ENCODE measurements at regions not wholly inside any gene's neighbourhood (a gene's known extent, or its start where the extent isn't known, plus 50 kb on each side); places are given as distances from the start of the nearest gene placed in this dataset.
A peak's percentile ranks its signal among the peaks of the same experiment; 100 is the strongest.
"Not testable (repeated sequence)": the region's sequence is repeated elsewhere in the genome, so short reads cannot be mapped to it uniquely, and the experiment has no call there.

DNA sequence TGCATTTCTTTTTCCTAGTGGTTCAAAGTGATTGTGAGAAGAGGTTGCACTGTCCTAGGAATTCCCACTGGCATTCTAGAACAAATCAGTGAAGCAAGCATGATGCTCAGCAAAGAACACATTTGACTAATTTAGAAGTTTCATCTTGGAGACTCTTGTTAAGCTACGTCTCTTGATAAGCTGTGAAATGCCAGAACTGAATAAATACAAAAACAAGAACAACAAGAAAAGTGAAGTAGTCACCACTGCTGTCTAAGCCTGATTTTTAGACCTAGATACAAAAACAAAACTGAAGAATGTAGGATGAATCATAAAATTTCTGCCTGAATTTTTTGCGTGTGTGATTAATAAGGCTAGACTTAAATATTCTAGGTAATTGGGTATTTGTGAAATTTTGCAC, 1162.4 kb downstream of the TUSC7 start:
- Histone ChIP-seq H3K36me3 (ENCODE audit: control insufficient read depth in 2 of 2, insufficient read depth in 2 of 2, low read length in 1 of 2) (no peaks in the 10 kb centered on the region), H3K4me1 (ENCODE audit: control insufficient read depth in 2 of 2, insufficient read depth in 2 of 2, low read length in 2 of 2) (no peaks in the 10 kb centered on the region), H3K4me3 (ENCODE audit: low read length in 2 of 2) (no peak overlapping the region), H3K9me3 (ENCODE audit: control insufficient read depth in 2 of 2, insufficient read depth in 1 of 2, low read length in 1 of 2) (no peaks in the 10 kb centered on the region), H3K27ac (ENCODE audit: low read depth in 1 of 2, low read length in 1 of 2) (no peak overlapping the region), H3K27me3 (ENCODE audit: control insufficient read depth in 2 of 2, insufficient read depth in 1 of 2, low read length in 1 of 2) (no peaks in the 10 kb centered on the region)
- no peak for DNase-seq (ENCODE audit: low read depth in 6 of 9, low spot score in 9 of 9)
- 91% methylated on average over 2 of the region's 2 CpGs for WGBS

DNA sequence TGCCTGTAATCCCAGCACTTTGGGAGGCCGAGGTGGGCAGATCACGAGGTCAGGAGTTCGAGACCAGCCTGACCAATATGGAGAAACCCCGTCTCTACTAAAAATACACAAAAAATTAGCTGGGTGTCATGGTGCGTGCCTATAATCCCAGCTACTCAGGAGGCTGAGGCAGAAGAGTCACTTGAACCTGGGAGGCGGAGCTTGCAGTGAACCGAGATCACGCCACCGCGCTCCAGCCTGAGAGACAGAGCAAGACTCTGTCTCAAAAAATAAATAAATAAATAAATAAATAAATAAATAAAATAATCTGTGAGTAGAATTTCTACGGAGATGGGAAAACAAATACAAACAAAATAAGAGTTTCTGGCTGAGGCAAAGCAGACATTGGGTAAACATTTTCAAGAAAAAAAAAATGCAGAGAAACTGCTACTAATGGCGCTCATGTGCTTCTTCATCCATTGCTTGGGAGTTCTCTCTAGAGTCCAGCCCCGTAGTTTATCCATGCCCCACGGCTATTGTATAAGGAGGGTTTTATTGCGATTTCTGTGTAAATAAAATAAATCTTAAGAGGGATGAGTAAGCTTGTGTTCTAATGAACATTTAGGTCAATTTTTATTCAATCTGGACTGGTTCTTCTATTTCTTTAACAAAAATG, 1161.9 kb downstream of the IGSF11 start:
- not testable (repeated sequence) for H3K4me3 ChIP-seq (ENCODE audit: low read length in 2 of 2); H3K36me3 ChIP-seq (ENCODE audit: control insufficient read depth in 2 of 2, insufficient read depth in 2 of 2, low read length in 1 of 2); H3K27me3 ChIP-seq (ENCODE audit: control insufficient read depth in 2 of 2, insufficient read depth in 1 of 2, low read length in 1 of 2); H3K4me1 ChIP-seq (ENCODE audit: control insufficient read depth in 2 of 2, insufficient read depth in 2 of 2, low read length in 2 of 2); H3K9me3 ChIP-seq (ENCODE audit: control insufficient read depth in 2 of 2, insufficient read depth in 1 of 2, low read length in 1 of 2); H3K27ac ChIP-seq (ENCODE audit: low read depth in 1 of 2, low read length in 1 of 2); DNase-seq (ENCODE audit: low read depth in 6 of 9, low spot score in 9 of 9)
- 97% methylated on average over 15 of the region's 15 CpGs for WGBS

DNA sequence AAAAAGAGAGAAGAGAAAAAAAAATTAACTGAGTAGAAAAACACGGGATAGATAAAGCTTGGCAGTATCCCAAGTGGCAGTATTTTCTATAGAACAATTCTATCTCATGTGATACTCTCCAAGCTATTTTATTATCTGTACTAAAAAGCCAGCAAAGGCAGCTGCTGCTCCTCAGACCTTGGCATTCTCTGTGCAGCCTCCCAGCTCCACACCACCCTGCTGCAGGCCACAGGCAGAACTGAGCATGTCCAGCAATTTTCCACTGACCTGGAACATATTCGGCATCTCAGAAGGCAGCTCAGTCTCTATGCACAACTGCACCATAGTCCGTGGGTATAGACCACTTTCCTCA, 1161.4 kb downstream of the IGSF11 start:
- WGBS: 91% methylated on average over 3 of the region's 3 CpGs
- no peak overlapping the region for H3K27ac ChIP-seq (ENCODE audit: low read depth in 1 of 2, low read length in 1 of 2)
- no peak overlapping the region for H3K4me3 ChIP-seq (ENCODE audit: low read length in 2 of 2)
- H3K36me3 ChIP-seq (ENCODE audit: control insufficient read depth in 2 of 2, insufficient read depth in 2 of 2, low read length in 1 of 2): no peaks in the 10 kb centered on the region
- no peaks in the 10 kb centered on the region for H3K4me1 ChIP-seq (ENCODE audit: control insufficient read depth in 2 of 2, insufficient read depth in 2 of 2, low read length in 2 of 2)
- H3K9me3 ChIP-seq (ENCODE audit: control insufficient read depth in 2 of 2, insufficient read depth in 1 of 2, low read length in 1 of 2): no peaks in the 10 kb centered on the region
- H3K27me3 ChIP-seq (ENCODE audit: control insufficient read depth in 2 of 2, insufficient read depth in 1 of 2, low read length in 1 of 2): no peaks in the 10 kb centered on the region
- no peak for DNase-seq (ENCODE audit: low read depth in 6 of 9, low spot score in 9 of 9)

DNA sequence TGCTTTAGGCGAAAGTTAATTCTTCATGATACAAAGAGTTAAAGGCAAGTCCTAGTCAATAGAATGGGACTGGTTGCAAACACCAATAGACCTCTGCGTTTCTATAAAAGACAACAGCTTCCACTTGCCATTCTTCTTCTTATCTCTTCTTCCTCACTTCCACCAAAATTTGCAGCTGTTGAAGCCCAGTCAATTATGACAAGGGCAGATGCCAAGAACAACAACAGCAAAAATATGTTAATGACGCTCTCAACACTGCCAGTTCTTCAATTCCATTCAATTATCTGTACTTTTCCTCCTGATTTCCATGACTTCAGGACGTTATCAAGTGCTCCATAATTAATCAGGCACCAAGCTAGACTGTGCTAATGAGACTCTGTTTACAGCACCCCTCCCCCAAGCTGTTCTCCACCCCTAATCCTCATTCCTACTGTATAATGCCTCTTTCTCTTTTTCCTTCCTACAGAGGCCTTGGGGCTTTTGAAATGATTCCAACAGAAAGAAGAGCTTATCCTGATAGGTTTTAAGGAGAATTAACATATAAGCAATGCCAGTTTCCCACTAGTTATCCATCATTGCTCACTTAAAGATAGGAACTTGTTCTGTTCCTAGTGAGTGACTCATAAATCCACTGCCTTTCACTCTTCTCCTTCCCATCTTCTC, 1160.5 kb downstream of the IGSF11 start:
- H3K36me3 ChIP-seq (ENCODE audit: control insufficient read depth in 2 of 2, insufficient read depth in 2 of 2, low read length in 1 of 2): no peaks in the 10 kb centered on the region
- H3K27me3 ChIP-seq (ENCODE audit: control insufficient read depth in 2 of 2, insufficient read depth in 1 of 2, low read length in 1 of 2): no peaks in the 10 kb centered on the region
- no peaks in the 10 kb centered on the region for H3K4me1 ChIP-seq (ENCODE audit: control insufficient read depth in 2 of 2, insufficient read depth in 2 of 2, low read length in 2 of 2)
- H3K9me3 ChIP-seq (ENCODE audit: control insufficient read depth in 2 of 2, insufficient read depth in 1 of 2, low read length in 1 of 2): no peaks in the 10 kb centered on the region
- no peak overlapping the region for H3K27ac ChIP-seq (ENCODE audit: low read depth in 1 of 2, low read length in 1 of 2)
- DNase-seq (ENCODE audit: low read depth in 6 of 9, low spot score in 9 of 9): no peak
- 81% methylated on average over 4 of the region's 4 CpGs for WGBS
- H3K4me3 ChIP-seq (ENCODE audit: low read length in 2 of 2): no peak overlapping the region

DNA sequence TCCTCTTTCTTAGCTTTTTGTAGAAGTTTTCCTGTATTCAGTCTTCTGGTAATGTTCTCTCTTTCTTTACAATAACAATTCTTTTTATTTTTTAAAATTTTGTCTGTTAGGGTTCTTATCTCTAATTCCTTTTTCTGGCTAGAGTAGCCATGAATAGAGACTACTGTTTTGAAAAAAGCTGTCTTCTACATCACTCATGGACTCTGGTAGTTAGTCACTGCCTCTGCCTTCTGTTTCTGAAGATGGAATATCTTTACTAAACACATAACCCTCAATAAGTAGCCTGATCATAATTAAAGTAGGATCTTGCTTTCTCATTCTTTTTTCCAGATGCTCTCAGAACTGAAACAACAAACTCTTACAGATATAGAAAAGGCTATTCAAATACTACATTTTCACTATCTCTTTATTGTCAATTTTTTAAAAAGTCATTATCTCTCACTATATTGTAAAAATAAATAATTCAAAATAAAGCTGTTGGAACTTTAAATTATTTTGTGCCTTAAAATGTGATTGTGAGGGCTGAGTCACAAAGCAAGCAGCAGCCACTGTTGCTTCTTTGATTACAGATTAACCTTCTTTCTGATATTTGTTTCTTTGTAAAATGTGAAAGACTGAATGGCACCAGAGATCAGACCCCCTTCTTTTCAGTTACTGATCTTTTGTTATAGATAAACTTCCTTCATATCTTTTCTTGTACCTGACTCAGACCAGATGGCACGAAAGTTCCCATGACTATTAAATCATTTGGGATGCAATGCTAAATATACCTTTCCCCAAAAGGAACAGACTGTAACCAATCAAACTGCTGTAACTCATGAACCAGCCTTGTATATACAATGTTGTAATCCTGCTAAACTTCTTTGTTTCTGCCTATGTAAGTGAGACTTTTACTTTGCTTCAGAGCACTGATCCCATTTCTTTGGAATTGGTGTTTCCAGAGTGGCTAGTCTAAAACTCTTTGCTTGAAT, 1159.5 kb downstream of the IGSF11 start:
- 86% methylated on average over 1 of the region's 1 CpG for WGBS
- no peaks in the 10 kb centered on the region for H3K36me3 ChIP-seq (ENCODE audit: control insufficient read depth in 2 of 2, insufficient read depth in 2 of 2, low read length in 1 of 2)
- H3K4me3 ChIP-seq (ENCODE audit: low read length in 2 of 2): no peak overlapping the region
- DNase-seq (ENCODE audit: low read depth in 6 of 9, low spot score in 9 of 9): no peak
- H3K9me3 ChIP-seq (ENCODE audit: control insufficient read depth in 2 of 2, insufficient read depth in 1 of 2, low read length in 1 of 2): no peaks in the 10 kb centered on the region
- no peaks in the 10 kb centered on the region for H3K4me1 ChIP-seq (ENCODE audit: control insufficient read depth in 2 of 2, insufficient read depth in 2 of 2, low read length in 2 of 2)
- H3K27me3 ChIP-seq (ENCODE audit: control insufficient read depth in 2 of 2, insufficient read depth in 1 of 2, low read length in 1 of 2): no peaks in the 10 kb centered on the region
- H3K27ac ChIP-seq (ENCODE audit: low read depth in 1 of 2, low read length in 1 of 2): no peak overlapping the region

DNA sequence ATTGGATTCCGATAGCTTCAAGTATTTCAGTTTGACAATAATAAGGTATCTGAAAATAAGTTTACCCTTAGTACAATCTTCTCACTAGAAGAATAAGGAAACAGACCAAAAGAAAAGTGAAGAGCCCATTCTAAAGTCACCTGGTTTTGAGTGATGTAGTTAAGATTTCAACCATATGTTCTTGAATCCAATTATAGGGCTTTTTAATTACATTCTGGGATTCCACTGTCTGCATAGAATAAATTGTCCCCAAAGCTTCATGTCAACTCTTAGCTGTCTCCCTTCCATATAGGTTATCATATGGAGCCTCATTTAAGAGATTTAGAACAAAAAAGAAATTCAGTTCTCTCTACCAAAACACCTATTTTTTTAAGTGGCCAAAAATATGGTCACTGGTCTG, 1158.8 kb downstream of the IGSF11 start:
- H3K36me3 ChIP-seq (ENCODE audit: control insufficient read depth in 2 of 2, insufficient read depth in 2 of 2, low read length in 1 of 2): no peaks in the 10 kb centered on the region
- H3K27ac ChIP-seq (ENCODE audit: low read depth in 1 of 2, low read length in 1 of 2): no peak overlapping the region
- 99% methylated on average over 1 of the region's 1 CpG for WGBS
- H3K27me3 ChIP-seq (ENCODE audit: control insufficient read depth in 2 of 2, insufficient read depth in 1 of 2, low read length in 1 of 2): no peaks in the 10 kb centered on the region
- H3K4me1 ChIP-seq (ENCODE audit: control insufficient read depth in 2 of 2, insufficient read depth in 2 of 2, low read length in 2 of 2): no peaks in the 10 kb centered on the region
- no peaks in the 10 kb centered on the region for H3K9me3 ChIP-seq (ENCODE audit: control insufficient read depth in 2 of 2, insufficient read depth in 1 of 2, low read length in 1 of 2)
- no peak overlapping the region for H3K4me3 ChIP-seq (ENCODE audit: low read length in 2 of 2)
- DNase-seq (ENCODE audit: low read depth in 6 of 9, low spot score in 9 of 9): no peak

DNA sequence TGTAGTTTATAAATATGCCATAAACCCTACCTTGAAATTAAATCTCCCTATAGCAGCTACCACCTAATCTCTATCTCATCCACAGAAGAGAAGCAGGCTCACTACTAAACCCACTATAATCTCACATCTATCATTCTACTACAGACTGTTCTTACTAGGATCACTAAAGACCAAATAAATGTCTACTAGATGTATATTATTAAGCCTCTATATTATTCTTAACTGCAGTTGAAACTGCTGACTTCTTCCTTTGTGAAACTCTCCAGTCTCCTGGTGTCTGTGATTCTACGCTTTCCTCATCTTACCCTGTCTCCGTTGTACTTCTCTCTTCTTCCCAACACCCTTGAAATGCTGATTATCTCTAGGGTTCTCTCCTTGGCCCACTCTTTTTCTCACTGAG, 1154.0 kb downstream of the IGSF11 start:
- Histone ChIP-seq H3K36me3 (ENCODE audit: control insufficient read depth in 2 of 2, insufficient read depth in 2 of 2, low read length in 1 of 2) (no peaks in the 10 kb centered on the region), H3K27ac (ENCODE audit: low read depth in 1 of 2, low read length in 1 of 2) (no peak overlapping the region), H3K9me3 (ENCODE audit: control insufficient read depth in 2 of 2, insufficient read depth in 1 of 2, low read length in 1 of 2) (no peaks in the 10 kb centered on the region), H3K4me1 (ENCODE audit: control insufficient read depth in 2 of 2, insufficient read depth in 2 of 2, low read length in 2 of 2) (no peaks in the 10 kb centered on the region), H3K27me3 (ENCODE audit: control insufficient read depth in 2 of 2, insufficient read depth in 1 of 2, low read length in 1 of 2) (no peaks in the 10 kb centered on the region), H3K4me3 (ENCODE audit: low read length in 2 of 2) (no peak overlapping the region)
- DNase-seq (ENCODE audit: low read depth in 6 of 9, low spot score in 9 of 9): no peak
- WGBS: 96% methylated on average over 2 of the region's 2 CpGs

DNA sequence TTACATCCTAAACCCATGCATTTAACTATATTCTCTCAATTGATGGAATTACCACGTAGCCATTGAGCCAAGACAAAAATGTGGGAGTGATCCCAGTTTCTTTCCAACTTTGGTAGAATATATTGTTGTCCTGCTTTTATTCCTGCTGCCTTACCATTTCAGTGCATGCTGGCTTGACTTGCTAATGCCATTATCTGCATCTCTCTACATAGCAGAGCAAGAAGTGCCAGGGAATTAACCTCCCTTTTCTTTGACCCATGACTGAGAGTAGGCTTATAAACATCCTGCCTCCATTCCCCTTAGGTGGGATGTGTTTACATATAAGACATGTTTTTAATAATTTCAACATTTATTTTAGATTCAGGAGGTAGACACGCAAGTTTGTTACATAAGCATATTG, 1153.4 kb downstream of the IGSF11 start:
- no peak overlapping the region for H3K27ac ChIP-seq (ENCODE audit: low read depth in 1 of 2, low read length in 1 of 2)
- H3K9me3 ChIP-seq (ENCODE audit: control insufficient read depth in 2 of 2, insufficient read depth in 1 of 2, low read length in 1 of 2): no peaks in the 10 kb centered on the region
- WGBS: 83% methylated on average over 2 of the region's 2 CpGs
- no peaks in the 10 kb centered on the region for H3K36me3 ChIP-seq (ENCODE audit: control insufficient read depth in 2 of 2, insufficient read depth in 2 of 2, low read length in 1 of 2)
- no peaks in the 10 kb centered on the region for H3K27me3 ChIP-seq (ENCODE audit: control insufficient read depth in 2 of 2, insufficient read depth in 1 of 2, low read length in 1 of 2)
- no peak overlapping the region for H3K4me3 ChIP-seq (ENCODE audit: low read length in 2 of 2)
- no peaks in the 10 kb centered on the region for H3K4me1 ChIP-seq (ENCODE audit: control insufficient read depth in 2 of 2, insufficient read depth in 2 of 2, low read length in 2 of 2)
- DNase-seq (ENCODE audit: low read depth in 6 of 9, low spot score in 9 of 9): no peak

DNA sequence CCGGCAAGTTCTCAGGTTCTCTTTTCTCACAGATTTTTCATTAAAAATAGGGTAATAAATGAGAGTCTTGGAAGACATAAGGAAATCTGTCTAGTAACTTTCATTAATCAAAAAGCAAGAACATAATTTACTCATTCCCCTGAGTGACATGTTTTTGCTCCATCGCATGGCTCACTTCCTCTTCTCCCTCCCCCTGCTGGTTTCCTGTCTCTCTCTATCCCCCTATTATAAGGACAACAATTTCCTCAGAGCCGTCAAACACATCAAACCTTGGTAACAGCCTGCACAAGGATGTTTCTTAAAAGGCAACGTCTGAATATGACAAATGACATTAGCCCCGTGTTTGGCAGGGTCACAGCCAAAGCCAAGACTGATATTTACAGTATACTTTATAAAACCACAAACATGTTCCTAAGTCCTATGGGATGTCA, 1149.6 kb downstream of the IGSF11 start:
- Histone ChIP-seq H3K36me3 (ENCODE audit: control insufficient read depth in 2 of 2, insufficient read depth in 2 of 2, low read length in 1 of 2) (no peaks in the 10 kb centered on the region), H3K27me3 (ENCODE audit: control insufficient read depth in 2 of 2, insufficient read depth in 1 of 2, low read length in 1 of 2) (no peaks in the 10 kb centered on the region), H3K27ac (ENCODE audit: low read depth in 1 of 2, low read length in 1 of 2) (no peak overlapping the region), H3K4me3 (ENCODE audit: low read length in 2 of 2) (no peak overlapping the region), H3K4me1 (ENCODE audit: control insufficient read depth in 2 of 2, insufficient read depth in 2 of 2, low read length in 2 of 2) (no peaks in the 10 kb centered on the region), H3K9me3 (ENCODE audit: control insufficient read depth in 2 of 2, insufficient read depth in 1 of 2, low read length in 1 of 2) (no peaks in the 10 kb centered on the region)
- DNase-seq (ENCODE audit: low read depth in 6 of 9, low spot score in 9 of 9): peak in 2 of 9 donors; percentile 1 to 4
- WGBS: under 1% methylated on average over 5 of the region's 5 CpGs
